ENCODE measurements at regions not wholly inside any gene's neighbourhood (a gene's known extent, or its start where the extent isn't known, plus 50 kb on each side); places are given as distances from the start of the nearest gene placed in this dataset.

- TF ChIP-seq FOXA1 (IDR thresholded peaks at IDR 0.05): no peak
- no peak for TF ChIP-seq ARNT (IDR thresholded peaks at IDR 0.05)
- TF ChIP-seq SUZ12 (IDR thresholded peaks at IDR 0.05): no peak
- no peak for TF ChIP-seq L3MBTL2 (conservative IDR thresholded peaks at IDR 0.05)
- no peak for TF ChIP-seq FOXM1 (IDR thresholded peaks at IDR 0.05; ENCODE audit: borderline replicate concordance)
- TF ChIP-seq CTBP1 (IDR thresholded peaks at IDR 0.05; ENCODE audit: borderline replicate concordance): no peak
- no peak for TF ChIP-seq TARDBP (IDR thresholded peaks at IDR 0.05)
- no peak for TF ChIP-seq HDGF (IDR thresholded peaks at IDR 0.05; ENCODE audit: borderline replicate concordance)
- no peak for TF ChIP-seq ZNF384 (IDR thresholded peaks at IDR 0.05)
- TF ChIP-seq SP1 (IDR thresholded peaks at IDR 0.05): no peak
- no peak for TF ChIP-seq PKNOX1 (IDR thresholded peaks at IDR 0.05)
- TF ChIP-seq BHLHE40 (IDR thresholded peaks at IDR 0.05; ENCODE audit: borderline replicate concordance): no peak
- no peak for TF ChIP-seq FOXK2 (IDR thresholded peaks at IDR 0.05)
- TF ChIP-seq ELF4 (IDR thresholded peaks at IDR 0.05): no peak
- TF ChIP-seq NFRKB (IDR thresholded peaks at IDR 0.05): no peak
- CTCF ChIA-PET: interaction anchor here (0.6 kb wide), 1 partner anchor 231 kb away, joined by 3 read pairs; no protein-coding TSS in a partner anchor
- POLR2A ChIA-PET: no interaction called here
- DNase-seq (ENCODE audit: extremely low spot score): no peak
These were observed 86.2 kb upstream of the THBS2 start for GRCh38 chr6:169339731-169340309.

GRCh38 chr6:169339025-169339424 lies 85.4 kb upstream of the THBS2 start:
- ChIA-PET POLR2A (no interaction called here), CTCF (no interaction called here)
- no peak for DNase-seq (ENCODE audit: extremely low spot score)
- no peak for TF ChIP-seq NFRKB (IDR thresholded peaks at IDR 0.05)
- TF ChIP-seq HDGF (IDR thresholded peaks at IDR 0.05; ENCODE audit: borderline replicate concordance): no peak
- TF ChIP-seq PKNOX1 (IDR thresholded peaks at IDR 0.05): no peak
- TF ChIP-seq BHLHE40 (IDR thresholded peaks at IDR 0.05; ENCODE audit: borderline replicate concordance): no peak
- no peak for TF ChIP-seq TARDBP (IDR thresholded peaks at IDR 0.05)
- no peak for TF ChIP-seq CTBP1 (IDR thresholded peaks at IDR 0.05; ENCODE audit: borderline replicate concordance)
- no peak for TF ChIP-seq ZNF384 (IDR thresholded peaks at IDR 0.05)
- TF ChIP-seq FOXA1 (IDR thresholded peaks at IDR 0.05): no peak
- no peak for TF ChIP-seq SP1 (IDR thresholded peaks at IDR 0.05)
- TF ChIP-seq ARNT (IDR thresholded peaks at IDR 0.05): no peak
- TF ChIP-seq FOXM1 (IDR thresholded peaks at IDR 0.05; ENCODE audit: borderline replicate concordance): no peak
- TF ChIP-seq ELF4 (IDR thresholded peaks at IDR 0.05): no peak
- TF ChIP-seq FOXK2 (IDR thresholded peaks at IDR 0.05): no peak
- no peak for TF ChIP-seq SUZ12 (IDR thresholded peaks at IDR 0.05)
- no peak for TF ChIP-seq LEF1 (IDR thresholded peaks at IDR 0.05; ENCODE audit: borderline replicate concordance)
- TF ChIP-seq L3MBTL2 (conservative IDR thresholded peaks at IDR 0.05): no peak

GRCh38 chr6:169337886-169338445 lies 84.3 kb upstream of the THBS2 start:
- ChIA-PET CTCF (no interaction called here), POLR2A (no interaction called here)
- no peak for DNase-seq (ENCODE audit: extremely low spot score)
- TF ChIP-seq FOXK2 (IDR thresholded peaks at IDR 0.05) (no peak), ARNT (IDR thresholded peaks at IDR 0.05) (no peak), HDGF (IDR thresholded peaks at IDR 0.05; ENCODE audit: borderline replicate concordance) (no peak), SUZ12 (IDR thresholded peaks at IDR 0.05) (no peak), L3MBTL2 (conservative IDR thresholded peaks at IDR 0.05) (no peak), TARDBP (IDR thresholded peaks at IDR 0.05) (no peak), SP1 (IDR thresholded peaks at IDR 0.05) (no peak), CTBP1 (IDR thresholded peaks at IDR 0.05; ENCODE audit: borderline replicate concordance) (no peak), FOXM1 (IDR thresholded peaks at IDR 0.05; ENCODE audit: borderline replicate concordance) (no peak), BHLHE40 (IDR thresholded peaks at IDR 0.05; ENCODE audit: borderline replicate concordance) (no peak), FOXA1 (IDR thresholded peaks at IDR 0.05) (no peak), LEF1 (IDR thresholded peaks at IDR 0.05; ENCODE audit: borderline replicate concordance) (no peak), PKNOX1 (IDR thresholded peaks at IDR 0.05) (no peak)

GRCh38 chr6:169335301-169335700 lies 81.7 kb upstream of the THBS2 start:
- POLR2A ChIA-PET: no interaction called here
- no peak for DNase-seq (ENCODE audit: extremely low spot score)
- CTCF ChIA-PET: no interaction called here
- no peak for TF ChIP-seq NFRKB (IDR thresholded peaks at IDR 0.05)
- no peak for TF ChIP-seq CTBP1 (IDR thresholded peaks at IDR 0.05; ENCODE audit: borderline replicate concordance)
- TF ChIP-seq SP1 (IDR thresholded peaks at IDR 0.05): no peak
- TF ChIP-seq LEF1 (IDR thresholded peaks at IDR 0.05; ENCODE audit: borderline replicate concordance): no peak
- no peak for TF ChIP-seq ARNT (IDR thresholded peaks at IDR 0.05)
- TF ChIP-seq PKNOX1 (IDR thresholded peaks at IDR 0.05): no peak
- TF ChIP-seq HDGF (IDR thresholded peaks at IDR 0.05; ENCODE audit: borderline replicate concordance): no peak
- no peak for TF ChIP-seq BHLHE40 (IDR thresholded peaks at IDR 0.05; ENCODE audit: borderline replicate concordance)

- no peak for DNase-seq (ENCODE audit: extremely low spot score)
- CTCF ChIA-PET: no interaction called here
- POLR2A ChIA-PET: no interaction called here
- TF ChIP-seq SP1 (IDR thresholded peaks at IDR 0.05): no peak
- no peak for TF ChIP-seq HDGF (IDR thresholded peaks at IDR 0.05; ENCODE audit: borderline replicate concordance)
- no peak for TF ChIP-seq ELF4 (IDR thresholded peaks at IDR 0.05)
- no peak for TF ChIP-seq TARDBP (IDR thresholded peaks at IDR 0.05)
- TF ChIP-seq BHLHE40 (IDR thresholded peaks at IDR 0.05; ENCODE audit: borderline replicate concordance): no peak
- TF ChIP-seq SUZ12 (IDR thresholded peaks at IDR 0.05): no peak
- no peak for TF ChIP-seq FOXA1 (IDR thresholded peaks at IDR 0.05)
- TF ChIP-seq ARNT (IDR thresholded peaks at IDR 0.05): no peak
These were observed 78.6 kb upstream of the THBS2 start for GRCh38 chr6:169332250-169332649.
